ENCODE measurements at regions not wholly inside any gene's neighbourhood (a gene's known extent, or its start where the extent isn't known, plus 50 kb on each side); places are given as distances from the start of the nearest gene placed in this dataset.

- no peak overlapping the region for H3K4me3 Mint-ChIP-seq
- ATAC-seq (ENCODE audit: low read depth) (no peak), DNase-seq (no peak)
- peaks cover 12% of the 10 kb centered on the region for H3K27me3 Mint-ChIP-seq
- no peaks in the 10 kb centered on the region for H3K36me3 Mint-ChIP-seq (ENCODE audit: low read depth)
- CTCF ChIA-PET, result no interaction called here
- no peak overlapping the region for H3K27ac Mint-ChIP-seq
- no peaks in the 10 kb centered on the region for H3K9me3 Mint-ChIP-seq
- intact Hi-C loops (cut with micrococcal nuclease), result no loop called here
- no peak for TF ChIP-seq CTCF (IDR thresholded peaks at IDR 0.05)
- POLR2A ChIA-PET, result no interaction called here
- peaks cover 10% of the 10 kb centered on the region for H3K4me1 Mint-ChIP-seq
Observed at GRCh38 chr21:35582731-35583130, 477.6 kb downstream of the SETD4 start.

- POLR2A ChIA-PET, result no interaction called here
- Mint-ChIP-seq H3K27me3 (peaks cover 7% of the 10 kb centered on the region), H3K9me3 (no peaks in the 10 kb centered on the region), H3K36me3 (ENCODE audit: low read depth) (no peaks in the 10 kb centered on the region), H3K27ac (no peak overlapping the region), H3K4me1 (peaks cover 10% of the 10 kb centered on the region), H3K4me3 (no peak overlapping the region)
- intact Hi-C loops (cut with micrococcal nuclease), result no loop called here
- CTCF ChIA-PET, result no interaction called here
- no peak for TF ChIP-seq CTCF (IDR thresholded peaks at IDR 0.05)
- no peak for ATAC-seq (ENCODE audit: low read depth)
- no peak for DNase-seq
Observed at GRCh38 chr21:35581640-35582039, 478.7 kb downstream of the SETD4 start.

- Mint-ChIP-seq H3K27ac (no peak overlapping the region), H3K9me3 (no peaks in the 10 kb centered on the region), H3K36me3 (ENCODE audit: low read depth) (no peaks in the 10 kb centered on the region), H3K4me1 (peaks cover 9% of the 10 kb centered on the region), H3K27me3 (peaks cover 10% of the 10 kb centered on the region), H3K4me3 (no peak overlapping the region)
- intact Hi-C loops (cut with micrococcal nuclease), result no loop called here
- ATAC-seq (ENCODE audit: low read depth) (no peak), DNase-seq (no peak)
- ChIA-PET CTCF (no interaction called here), POLR2A (no interaction called here)
- no peak for TF ChIP-seq CTCF (IDR thresholded peaks at IDR 0.05)
Observed at GRCh38 chr21:35579520-35580293, 480.6 kb downstream of the SETD4 start.

GRCh38 chr21:35578831-35579471, 481.4 kb downstream of the SETD4 start:
- CTCF ChIA-PET, result no interaction called here
- H3K27me3 Mint-ChIP-seq, result peaks cover 10% of the 10 kb centered on the region
- POLR2A ChIA-PET, result no interaction called here

More at GRCh38 chr21:35578831-35579471, 481.4 kb downstream of the SETD4 start:
- intact Hi-C loops (cut with micrococcal nuclease), result no loop called here
- Mint-ChIP-seq H3K27ac (no peak overlapping the region), H3K36me3 (ENCODE audit: low read depth) (no peaks in the 10 kb centered on the region), H3K9me3 (no peaks in the 10 kb centered on the region), H3K4me3 (no peak overlapping the region), H3K4me1 (peaks cover 9% of the 10 kb centered on the region)
- ATAC-seq (ENCODE audit: low read depth) (no peak), DNase-seq (no peak)
- TF ChIP-seq CTCF (IDR thresholded peaks at IDR 0.05), result no peak

All from activated B cell treated with CpG ODN at 0.5 μM for 24 hours (primary cell).